Osteocyte (in vitro differentiated cells): ENCODE measurements at regions not wholly inside any gene's neighbourhood (a gene's known extent, or its start where the extent isn't known, plus 50 kb on each side); places are given as distances from the start of the nearest gene placed in this dataset.

Source experiments
- DNase-seq: peaks from one replicate; pipeline ENCODE4 v3.0.0; 2021; ENCODE audit warnings: mixed read lengths; ENCODE audit not compliant: unreplicated experiment; ENCODE audit errors: extremely low spot score
- H3K27ac Mint-ChIP-seq: one replicate; pipeline ENCODE4 v1.8.0; 2021; ENCODE audit warnings: mild to moderate bottlenecking, mixed read lengths; ENCODE audit not compliant: unreplicated experiment
- H3K27me3 Mint-ChIP-seq: one replicate; pipeline ENCODE4 v1.8.0; 2021; ENCODE audit warnings: mixed read lengths; ENCODE audit not compliant: unreplicated experiment
- H3K36me3 Mint-ChIP-seq: one replicate; pipeline ENCODE4 v1.8.0; 2021; ENCODE audit warnings: mixed read lengths; ENCODE audit not compliant: unreplicated experiment
- H3K4me1 Mint-ChIP-seq: one replicate; pipeline ENCODE4 v1.8.0; 2021; ENCODE audit warnings: mixed read lengths; ENCODE audit not compliant: unreplicated experiment
- H3K4me3 Mint-ChIP-seq: one replicate; pipeline ENCODE4 v1.8.0; 2021; ENCODE audit warnings: mild to moderate bottlenecking, moderate library complexity, mixed read lengths; ENCODE audit not compliant: unreplicated experiment
- H3K9me3 Mint-ChIP-seq: one replicate; pipeline ENCODE4 v1.8.0; 2021; ENCODE audit warnings: mixed read lengths; ENCODE audit not compliant: unreplicated experiment
- TF ChIP-seq, protein P1 (sequence below): fragments of 200-600 bp; sonication (generic); IDR thresholded peaks from 2 replicates; pipeline ENCODE4 v1.5.0; 2021; ENCODE audit warnings: antibody characterized with exemption, mild to moderate bottlenecking, moderate library complexity

DNA sequence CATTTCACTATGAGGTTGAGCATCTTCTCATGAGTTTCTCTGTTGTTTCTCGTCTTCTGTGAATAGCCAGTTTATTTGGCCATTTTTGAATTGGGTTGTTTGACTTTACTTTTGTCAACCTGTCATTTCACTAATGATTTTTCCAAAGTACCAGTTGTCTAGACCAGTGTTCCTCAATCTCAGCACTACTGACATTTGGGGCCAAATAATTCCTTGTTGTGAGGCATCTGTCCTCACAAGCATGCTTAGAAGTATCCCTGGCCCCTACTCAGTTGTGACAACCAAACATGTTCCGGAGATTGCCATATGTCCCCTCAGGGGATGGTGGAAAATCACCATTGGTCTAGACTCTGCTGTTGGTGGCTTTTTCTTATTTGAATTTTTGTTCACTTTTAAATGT lies 87.7 kb upstream of the GNAZ start:
- H3K9me3 Mint-ChIP-seq: no peaks in the 10 kb centered on the region
- H3K4me1 Mint-ChIP-seq: no peaks in the 10 kb centered on the region
- no peak overlapping the region for H3K4me3 Mint-ChIP-seq
- peaks cover 22% of the 10 kb centered on the region for H3K27me3 Mint-ChIP-seq
- no peak overlapping the region for H3K27ac Mint-ChIP-seq
- TF ChIP-seq, protein P1, sequence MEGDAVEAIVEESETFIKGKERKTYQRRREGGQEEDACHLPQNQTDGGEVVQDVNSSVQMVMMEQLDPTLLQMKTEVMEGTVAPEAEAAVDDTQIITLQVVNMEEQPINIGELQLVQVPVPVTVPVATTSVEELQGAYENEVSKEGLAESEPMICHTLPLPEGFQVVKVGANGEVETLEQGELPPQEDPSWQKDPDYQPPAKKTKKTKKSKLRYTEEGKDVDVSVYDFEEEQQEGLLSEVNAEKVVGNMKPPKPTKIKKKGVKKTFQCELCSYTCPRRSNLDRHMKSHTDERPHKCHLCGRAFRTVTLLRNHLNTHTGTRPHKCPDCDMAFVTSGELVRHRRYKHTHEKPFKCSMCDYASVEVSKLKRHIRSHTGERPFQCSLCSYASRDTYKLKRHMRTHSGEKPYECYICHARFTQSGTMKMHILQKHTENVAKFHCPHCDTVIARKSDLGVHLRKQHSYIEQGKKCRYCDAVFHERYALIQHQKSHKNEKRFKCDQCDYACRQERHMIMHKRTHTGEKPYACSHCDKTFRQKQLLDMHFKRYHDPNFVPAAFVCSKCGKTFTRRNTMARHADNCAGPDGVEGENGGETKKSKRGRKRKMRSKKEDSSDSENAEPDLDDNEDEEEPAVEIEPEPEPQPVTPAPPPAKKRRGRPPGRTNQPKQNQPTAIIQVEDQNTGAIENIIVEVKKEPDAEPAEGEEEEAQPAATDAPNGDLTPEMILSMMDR: no peak
- DNase-seq: no peak
- no peaks in the 10 kb centered on the region for H3K36me3 Mint-ChIP-seq

DNA sequence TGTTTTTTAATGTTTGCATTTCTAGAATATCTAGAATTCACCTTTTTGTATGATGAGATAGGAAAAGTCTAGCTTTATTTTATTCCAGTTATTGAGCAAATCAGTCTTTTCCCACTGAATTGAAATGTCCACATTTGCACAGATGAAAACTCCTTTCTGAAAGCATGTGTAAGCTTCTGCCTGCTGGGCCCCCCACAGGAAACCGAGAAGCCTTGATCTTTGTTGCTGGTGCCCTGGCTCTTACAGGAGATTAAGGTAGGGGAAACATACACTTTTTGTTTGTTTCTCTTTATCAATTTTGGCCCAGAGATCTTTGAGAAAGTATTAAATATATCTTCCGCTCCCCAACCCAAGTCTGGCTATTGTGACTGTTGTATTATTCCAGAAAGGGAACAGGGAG lies 87.2 kb upstream of the GNAZ start:
- H3K4me1 Mint-ChIP-seq: no peaks in the 10 kb centered on the region
- no peak overlapping the region for H3K4me3 Mint-ChIP-seq
- no peaks in the 10 kb centered on the region for H3K36me3 Mint-ChIP-seq
- TF ChIP-seq, protein P1: no peak
- H3K27ac Mint-ChIP-seq: no peak overlapping the region
- peaks cover 20% of the 10 kb centered on the region for H3K27me3 Mint-ChIP-seq
- no peaks in the 10 kb centered on the region for H3K9me3 Mint-ChIP-seq
- no peak for DNase-seq

DNA sequence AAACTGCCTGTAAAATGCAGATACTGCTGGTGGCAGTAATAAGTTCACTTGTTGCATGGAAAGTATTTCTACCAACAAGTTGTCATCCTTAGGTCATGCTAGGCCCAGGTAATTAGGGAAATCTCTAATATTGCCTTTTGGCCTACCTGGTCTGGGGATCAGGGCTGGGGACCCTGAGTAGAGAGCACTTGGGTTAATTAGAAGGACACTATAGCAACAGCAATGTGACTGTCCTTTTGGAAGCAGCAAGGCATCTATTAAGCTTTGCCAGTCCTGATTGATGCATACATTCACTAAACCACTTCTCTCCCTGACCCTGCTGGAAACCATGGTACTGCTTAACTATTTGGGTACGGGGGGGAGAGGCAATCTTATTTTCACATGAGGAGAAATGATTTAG lies 86.5 kb upstream of the GNAZ start:
- Mint-ChIP-seq H3K4me1 (no peaks in the 10 kb centered on the region), H3K4me3 (no peak overlapping the region), H3K36me3 (no peaks in the 10 kb centered on the region), H3K27me3 (peaks cover 20% of the 10 kb centered on the region), H3K9me3 (no peaks in the 10 kb centered on the region), H3K27ac (no peak overlapping the region)
- TF ChIP-seq, protein P1: no peak
- DNase-seq: no peak

DNA sequence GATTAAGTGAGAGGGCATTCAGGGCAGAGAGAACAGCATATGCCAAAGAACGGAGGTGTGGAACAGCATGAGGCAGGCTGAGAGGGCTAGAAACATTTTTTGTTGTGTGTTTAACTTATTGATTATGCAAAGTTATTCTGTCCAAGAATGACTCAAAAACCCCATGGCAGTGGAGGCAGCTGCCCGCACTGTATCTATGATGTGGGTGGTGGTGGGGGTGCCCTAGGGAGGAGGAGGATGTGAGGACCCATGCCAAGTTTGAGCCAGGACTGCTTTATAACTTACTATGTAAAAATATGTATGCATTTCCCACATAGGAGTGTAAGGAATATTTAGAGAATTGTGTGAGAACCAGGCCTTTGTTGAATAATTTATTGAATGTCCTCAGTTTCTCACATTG lies 85.4 kb upstream of the GNAZ start:
- Mint-ChIP-seq H3K27ac (no peak overlapping the region), H3K4me1 (no peaks in the 10 kb centered on the region), H3K27me3 (peaks cover 15% of the 10 kb centered on the region), H3K4me3 (no peak overlapping the region), H3K9me3 (no peaks in the 10 kb centered on the region), H3K36me3 (no peaks in the 10 kb centered on the region)
- DNase-seq: no peak
- TF ChIP-seq, protein P1: no peak

DNA sequence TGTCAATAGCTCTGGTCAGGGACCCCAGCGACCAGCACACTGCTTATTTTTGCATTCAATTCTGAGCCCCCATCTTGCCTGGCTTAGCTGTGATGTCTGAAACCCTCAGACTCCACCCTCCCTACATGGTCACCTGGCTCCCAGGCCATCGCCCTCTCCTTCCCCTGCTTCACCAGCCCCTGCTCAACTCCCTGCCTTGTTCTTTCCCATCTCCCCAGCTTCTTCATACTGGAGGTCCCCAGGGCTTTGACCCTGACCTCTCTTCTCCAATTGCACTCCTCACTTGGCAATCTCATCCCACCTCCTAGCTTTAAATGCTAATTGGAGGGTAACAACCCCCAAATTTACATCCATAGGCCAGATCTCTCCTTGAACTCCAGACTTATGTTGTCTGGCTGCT lies 84.3 kb upstream of the GNAZ start:
- peaks cover 19% of the 10 kb centered on the region for H3K27me3 Mint-ChIP-seq
- H3K27ac Mint-ChIP-seq: no peak overlapping the region
- H3K4me3 Mint-ChIP-seq: no peak overlapping the region
- no peaks in the 10 kb centered on the region for H3K36me3 Mint-ChIP-seq
- H3K9me3 Mint-ChIP-seq: no peaks in the 10 kb centered on the region
- DNase-seq: no peak
- TF ChIP-seq, protein P1: no peak
- no peaks in the 10 kb centered on the region for H3K4me1 Mint-ChIP-seq
